Osteocyte (in vitro differentiated cells): ENCODE measurements at regions not wholly inside any gene's neighbourhood (a gene's known extent, or its start where the extent isn't known, plus 50 kb on each side); places are given as distances from the start of the nearest gene placed in this dataset.

Experiments
- DNase-seq: peaks from one replicate; pipeline ENCODE4 v3.0.0; 2021; ENCODE audit warnings: mixed read lengths; ENCODE audit not compliant: unreplicated experiment; ENCODE audit errors: extremely low spot score
- H3K27ac Mint-ChIP-seq: one replicate; pipeline ENCODE4 v1.8.0; 2021; ENCODE audit warnings: mild to moderate bottlenecking, mixed read lengths; ENCODE audit not compliant: unreplicated experiment
- H3K27me3 Mint-ChIP-seq: one replicate; pipeline ENCODE4 v1.8.0; 2021; ENCODE audit warnings: mixed read lengths; ENCODE audit not compliant: unreplicated experiment
- H3K36me3 Mint-ChIP-seq: one replicate; pipeline ENCODE4 v1.8.0; 2021; ENCODE audit warnings: mixed read lengths; ENCODE audit not compliant: unreplicated experiment
- H3K4me1 Mint-ChIP-seq: one replicate; pipeline ENCODE4 v1.8.0; 2021; ENCODE audit warnings: mixed read lengths; ENCODE audit not compliant: unreplicated experiment
- H3K4me3 Mint-ChIP-seq: one replicate; pipeline ENCODE4 v1.8.0; 2021; ENCODE audit warnings: mild to moderate bottlenecking, moderate library complexity, mixed read lengths; ENCODE audit not compliant: unreplicated experiment
- H3K9me3 Mint-ChIP-seq: one replicate; pipeline ENCODE4 v1.8.0; 2021; ENCODE audit warnings: mixed read lengths; ENCODE audit not compliant: unreplicated experiment
- CTCF ChIP-seq: fragments of 200-600 bp; sonication (generic); IDR thresholded peaks from 2 replicates; pipeline ENCODE4 v1.5.0; 2021; ENCODE audit warnings: antibody characterized with exemption, mild to moderate bottlenecking, moderate library complexity

GRCh38 chr11:106212081-106212480 lies 134.6 kb downstream of the AASDHPPT start:
- no peak for DNase-seq
- Mint-ChIP-seq H3K36me3 (no peaks in the 10 kb centered on the region), H3K27me3 (peaks cover 22% of the 10 kb centered on the region), H3K4me3 (no peak overlapping the region), H3K4me1 (peaks cover 6% of the 10 kb centered on the region), H3K27ac (no peak overlapping the region), H3K9me3 (no peaks in the 10 kb centered on the region)
- TF ChIP-seq CTCF: no peak

- Mint-ChIP-seq H3K27me3 (peaks cover 22% of the 10 kb centered on the region), H3K4me3 (no peak overlapping the region), H3K36me3 (no peaks in the 10 kb centered on the region), H3K4me1 (peaks cover 25% of the 10 kb centered on the region), H3K27ac (peak overlapping the region; percentile 23), H3K9me3 (no peaks in the 10 kb centered on the region)
- DNase-seq: no peak
- no peak for TF ChIP-seq CTCF
Measured at GRCh38 chr11:106216281-106216680, 138.8 kb downstream of the AASDHPPT start.

GRCh38 chr11:106217456-106217855 lies 140.0 kb downstream of the AASDHPPT start:
- no peak for DNase-seq
- Mint-ChIP-seq H3K27me3 (peaks cover 17% of the 10 kb centered on the region), H3K9me3 (peaks cover 7% of the 10 kb centered on the region), H3K27ac (peak overlapping the region; percentile 36), H3K4me1 (peaks cover 25% of the 10 kb centered on the region), H3K4me3 (no peak overlapping the region), H3K36me3 (no peaks in the 10 kb centered on the region)
- TF ChIP-seq CTCF: no peak

- Mint-ChIP-seq H3K27ac (peak overlapping the region; percentile 36), H3K27me3 (peaks cover 13% of the 10 kb centered on the region), H3K9me3 (peaks cover 13% of the 10 kb centered on the region), H3K36me3 (no peaks in the 10 kb centered on the region), H3K4me3 (no peak overlapping the region), H3K4me1 (peaks cover 25% of the 10 kb centered on the region)
- DNase-seq: no peak
- TF ChIP-seq CTCF: no peak
Measured at GRCh38 chr11:106218106-106218505, 140.6 kb downstream of the AASDHPPT start.

- no peak for DNase-seq
- peaks cover 13% of the 10 kb centered on the region for H3K4me1 Mint-ChIP-seq
- no peak overlapping the region for H3K27ac Mint-ChIP-seq
- peaks cover 5% of the 10 kb centered on the region for H3K27me3 Mint-ChIP-seq
- H3K36me3 Mint-ChIP-seq: no peaks in the 10 kb centered on the region
- no peak for TF ChIP-seq CTCF
- peaks cover 30% of the 10 kb centered on the region for H3K9me3 Mint-ChIP-seq
- H3K4me3 Mint-ChIP-seq: no peak overlapping the region
Measured at GRCh38 chr11:106222626-106223025, 145.2 kb downstream of the AASDHPPT start.
